ENCODE measurements at regions not wholly inside any gene's neighbourhood (a gene's known extent, or its start where the extent isn't known, plus 50 kb on each side); places are given as distances from the start of the nearest gene placed in this dataset.

DNA sequence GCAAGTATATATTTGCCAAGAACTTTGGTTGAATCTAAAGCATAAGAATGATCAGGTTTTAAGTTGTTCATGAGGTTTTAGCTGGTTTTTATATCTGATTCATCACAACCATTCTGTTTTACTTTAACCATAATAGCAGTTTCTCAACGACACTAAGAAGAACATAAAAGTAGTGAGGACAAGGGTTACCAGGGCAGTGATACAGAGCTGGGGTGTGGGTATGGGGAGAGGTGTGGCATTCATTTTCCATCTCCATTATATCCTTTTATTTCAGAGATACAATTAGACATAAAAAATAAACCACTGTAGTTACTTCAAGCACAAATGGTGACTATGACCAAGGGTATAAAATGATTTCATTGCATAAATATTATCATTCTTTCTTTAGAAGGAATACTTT, 149.8 kb upstream of the STEAP4 start:
- TF ChIP-seq EZH2phosphoT487 (IDR thresholded peaks at IDR 0.05; ENCODE audit: insufficient read depth, low read depth) (no peak), EZH2 (IDR thresholded peaks at IDR 0.05; ENCODE audit: insufficient read depth, poor library complexity, severe bottlenecking) (no peak)

Measured in GM23248 (cell line).